ENCODE measurements at regions not wholly inside any gene's neighbourhood (a gene's known extent, or its start where the extent isn't known, plus 50 kb on each side); places are given as distances from the start of the nearest gene placed in this dataset.

DNA sequence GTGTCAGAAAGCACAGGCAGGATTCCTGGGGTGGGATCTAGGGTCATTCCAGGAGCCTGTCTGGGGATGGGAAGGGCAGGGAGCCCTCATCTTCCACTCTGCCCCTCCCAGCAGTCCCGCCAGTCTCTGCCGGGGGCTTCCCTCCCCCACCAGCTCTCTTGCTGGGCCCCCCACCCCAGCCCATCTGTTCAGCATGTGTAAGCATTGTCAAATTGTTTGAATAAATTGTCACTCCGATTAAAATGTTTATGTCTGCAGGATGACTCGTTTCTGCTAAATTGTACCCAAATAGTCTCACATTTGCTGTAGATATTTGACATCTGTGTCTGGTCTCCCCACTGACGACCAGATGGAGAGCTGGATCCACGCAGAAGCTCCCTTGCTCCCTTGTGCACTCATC, 257.6 kb downstream of the ANKRD60 start:
- H3K4me3 ChIP-seq (ENCODE audit: low read depth, low read length): no peak overlapping the region
- no peak for TF ChIP-seq MAX (IDR thresholded peaks at IDR 0.05; ENCODE audit: low read depth, low read length)
- TF ChIP-seq, protein P1, sequence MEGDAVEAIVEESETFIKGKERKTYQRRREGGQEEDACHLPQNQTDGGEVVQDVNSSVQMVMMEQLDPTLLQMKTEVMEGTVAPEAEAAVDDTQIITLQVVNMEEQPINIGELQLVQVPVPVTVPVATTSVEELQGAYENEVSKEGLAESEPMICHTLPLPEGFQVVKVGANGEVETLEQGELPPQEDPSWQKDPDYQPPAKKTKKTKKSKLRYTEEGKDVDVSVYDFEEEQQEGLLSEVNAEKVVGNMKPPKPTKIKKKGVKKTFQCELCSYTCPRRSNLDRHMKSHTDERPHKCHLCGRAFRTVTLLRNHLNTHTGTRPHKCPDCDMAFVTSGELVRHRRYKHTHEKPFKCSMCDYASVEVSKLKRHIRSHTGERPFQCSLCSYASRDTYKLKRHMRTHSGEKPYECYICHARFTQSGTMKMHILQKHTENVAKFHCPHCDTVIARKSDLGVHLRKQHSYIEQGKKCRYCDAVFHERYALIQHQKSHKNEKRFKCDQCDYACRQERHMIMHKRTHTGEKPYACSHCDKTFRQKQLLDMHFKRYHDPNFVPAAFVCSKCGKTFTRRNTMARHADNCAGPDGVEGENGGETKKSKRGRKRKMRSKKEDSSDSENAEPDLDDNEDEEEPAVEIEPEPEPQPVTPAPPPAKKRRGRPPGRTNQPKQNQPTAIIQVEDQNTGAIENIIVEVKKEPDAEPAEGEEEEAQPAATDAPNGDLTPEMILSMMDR (IDR thresholded peaks at IDR 0.05; ENCODE audit: low read depth, low read length): no peak
- TF ChIP-seq POLR2A (IDR thresholded peaks at IDR 0.05; ENCODE audit: extremely low read depth, insufficient read length): no peak
- no peak for TF ChIP-seq MYC (IDR thresholded peaks at IDR 0.05; ENCODE audit: low read depth, low read length)
- DNase-seq (ENCODE audit: low read depth): no peak

DNA sequence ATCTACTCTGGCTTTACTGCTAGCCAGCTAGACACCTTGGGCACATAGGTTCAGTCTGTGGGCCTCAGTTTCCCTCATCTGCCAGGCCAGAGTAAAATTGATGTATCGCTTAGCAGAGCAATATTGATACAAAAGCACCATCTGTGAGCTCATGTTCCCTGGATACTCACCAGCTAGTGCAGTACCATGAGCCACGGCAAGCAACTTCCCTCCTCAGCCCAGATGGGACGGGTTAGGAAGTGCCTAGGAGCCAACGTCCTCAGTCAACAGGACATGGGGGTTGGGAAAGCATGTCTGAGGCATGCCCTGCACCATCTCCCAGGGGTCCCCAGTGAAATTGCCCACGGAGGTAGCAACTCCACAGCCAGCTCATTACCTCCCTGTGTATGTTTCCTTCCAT, 258.3 kb downstream of the ANKRD60 start:
- no peak overlapping the region for H3K4me3 ChIP-seq (ENCODE audit: low read depth, low read length)
- no peak for TF ChIP-seq POLR2A (IDR thresholded peaks at IDR 0.05; ENCODE audit: extremely low read depth, insufficient read length)
- no peak for TF ChIP-seq MYC (IDR thresholded peaks at IDR 0.05; ENCODE audit: low read depth, low read length)
- TF ChIP-seq, protein P1 (IDR thresholded peaks at IDR 0.05; ENCODE audit: low read depth, low read length): no peak
- TF ChIP-seq MAX (IDR thresholded peaks at IDR 0.05; ENCODE audit: low read depth, low read length): no peak
- DNase-seq (ENCODE audit: low read depth): no peak

DNA sequence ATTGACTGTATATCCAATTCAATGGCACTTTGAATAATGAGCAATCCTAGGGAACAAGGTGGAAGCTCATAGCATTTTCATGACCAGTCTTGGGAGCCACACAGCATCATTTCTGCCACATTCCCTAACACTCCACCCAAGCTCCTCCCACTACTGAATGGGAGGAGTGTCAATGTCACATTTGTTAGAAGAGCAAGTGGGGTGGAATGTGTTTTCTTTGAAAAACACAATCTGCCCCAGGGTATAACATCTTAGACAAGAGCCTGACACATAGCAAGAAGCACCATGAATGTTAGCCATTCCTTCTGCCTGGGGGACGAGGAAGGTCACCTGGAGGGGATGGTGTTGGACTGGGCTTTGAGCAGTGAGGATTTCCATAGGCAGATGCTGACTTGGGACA, 258.3 kb upstream of the PMEPA1 start:
- DNase-seq (ENCODE audit: low read depth): no peak
- TF ChIP-seq, protein P1 (IDR thresholded peaks at IDR 0.05; ENCODE audit: low read depth, low read length): no peak
- no peak for TF ChIP-seq POLR2A (IDR thresholded peaks at IDR 0.05; ENCODE audit: extremely low read depth, insufficient read length)
- TF ChIP-seq MAX (IDR thresholded peaks at IDR 0.05; ENCODE audit: low read depth, low read length): no peak
- no peak for TF ChIP-seq MYC (IDR thresholded peaks at IDR 0.05; ENCODE audit: low read depth, low read length)
- no peak overlapping the region for H3K4me3 ChIP-seq (ENCODE audit: low read depth, low read length)

DNA sequence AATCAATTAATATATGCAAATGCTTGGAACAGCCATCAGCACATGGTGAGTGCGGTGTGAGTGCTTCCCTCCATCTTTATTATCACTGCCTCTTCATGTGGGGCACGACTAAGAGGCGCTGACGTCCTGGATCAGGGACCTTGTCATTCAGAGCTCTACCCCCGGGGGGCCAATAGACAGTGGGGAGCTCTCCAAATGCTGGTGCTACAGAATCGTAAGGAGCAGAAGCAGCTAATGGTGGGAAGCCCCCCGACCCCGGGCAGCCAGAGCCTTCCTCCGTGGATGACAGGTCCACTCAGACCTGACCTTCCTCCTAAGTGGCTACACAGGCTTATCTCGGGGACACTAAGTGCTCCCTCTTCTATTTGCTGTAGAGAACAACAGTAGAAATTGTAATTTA, 257.5 kb upstream of the PMEPA1 start:
- H3K4me3 ChIP-seq (ENCODE audit: low read depth, low read length): no peak overlapping the region
- DNase-seq (ENCODE audit: low read depth): no peak
- no peak for TF ChIP-seq MAX (IDR thresholded peaks at IDR 0.05; ENCODE audit: low read depth, low read length)
- TF ChIP-seq MYC (IDR thresholded peaks at IDR 0.05; ENCODE audit: low read depth, low read length): no peak
- TF ChIP-seq, protein P1 (IDR thresholded peaks at IDR 0.05; ENCODE audit: low read depth, low read length): no peak
- no peak for TF ChIP-seq POLR2A (IDR thresholded peaks at IDR 0.05; ENCODE audit: extremely low read depth, insufficient read length)

GRCh38 chr20:57966620-57967019, 256.8 kb upstream of the PMEPA1 start:
- no peak for DNase-seq (ENCODE audit: low read depth)
- H3K4me3 ChIP-seq (ENCODE audit: low read depth, low read length): no peak overlapping the region
- TF ChIP-seq POLR2A (IDR thresholded peaks at IDR 0.05; ENCODE audit: extremely low read depth, insufficient read length) (no peak), MAX (IDR thresholded peaks at IDR 0.05; ENCODE audit: low read depth, low read length) (no peak), MYC (IDR thresholded peaks at IDR 0.05; ENCODE audit: low read depth, low read length) (no peak)
- TF ChIP-seq, protein P1 (IDR thresholded peaks at IDR 0.05; ENCODE audit: low read depth, low read length): no peak

- DNase-seq (ENCODE audit: low read depth): no peak
- no peak overlapping the region for H3K4me3 ChIP-seq (ENCODE audit: low read depth, low read length)
- TF ChIP-seq POLR2A (IDR thresholded peaks at IDR 0.05; ENCODE audit: extremely low read depth, insufficient read length) (no peak), MYC (IDR thresholded peaks at IDR 0.05; ENCODE audit: low read depth, low read length) (no peak), MAX (IDR thresholded peaks at IDR 0.05; ENCODE audit: low read depth, low read length) (no peak)
- TF ChIP-seq, protein P1 (IDR thresholded peaks at IDR 0.05; ENCODE audit: low read depth, low read length): no peak
These were observed 255.6 kb upstream of the PMEPA1 start for GRCh38 chr20:57965441-57965840.

Measured in NB4 (cell line).